Activated T-helper 1 cell treated with anti-CD3 and anti-CD28 coated beads, Interleukin-12 subunit alpha, Interleukin-12 subunit beta, Interleukin-2, Interleukin-4 antibody, amounts not matched to agents 30 ng/mL and 10 ng/mL and 1 ng/mL, durations not matched to agents 14 hours and 24 hours and 36 hours (primary cell): ENCODE measurements at regions not wholly inside any gene's neighbourhood (a gene's known extent, or its start where the extent isn't known, plus 50 kb on each side); places are given as distances from the start of the nearest gene placed in this dataset.

ENCODE experiments used
- DNase-seq: peaks from one replicate; pipeline ENCODE4 v3.0.0; 2021; ENCODE audit warnings: low spot score
- H3K27ac Mint-ChIP-seq: one replicate; pipeline ENCODE4 v1.8.0; 2021; ENCODE audit warnings: mild to moderate bottlenecking, mixed read lengths
- H3K27me3 Mint-ChIP-seq: one replicate; pipeline ENCODE4 v1.8.0; 2022; ENCODE audit warnings: mild to moderate bottlenecking, moderate library complexity, mixed read lengths; ENCODE audit not compliant: insufficient read depth
- H3K36me3 Mint-ChIP-seq: one replicate; pipeline ENCODE4 v1.8.0; 2021; ENCODE audit warnings: low read depth, mixed read lengths
- H3K4me1 Mint-ChIP-seq: one replicate; pipeline ENCODE4 v1.8.0; 2021; ENCODE audit warnings: low read depth, mixed read lengths
- H3K4me3 Mint-ChIP-seq: one replicate; pipeline ENCODE4 v1.8.0; 2021; ENCODE audit warnings: mild to moderate bottlenecking, moderate library complexity, mixed read lengths
- H3K9me3 Mint-ChIP-seq: one replicate; pipeline ENCODE4 v1.8.0; 2021; ENCODE audit warnings: mixed read lengths
- intact Hi-C: fragments of 100-400 bp; cut with micrococcal nuclease; formaldehyde crosslinking; loops from one replicate; pipeline ENCODE4 v1.15.1; 2024

DNA sequence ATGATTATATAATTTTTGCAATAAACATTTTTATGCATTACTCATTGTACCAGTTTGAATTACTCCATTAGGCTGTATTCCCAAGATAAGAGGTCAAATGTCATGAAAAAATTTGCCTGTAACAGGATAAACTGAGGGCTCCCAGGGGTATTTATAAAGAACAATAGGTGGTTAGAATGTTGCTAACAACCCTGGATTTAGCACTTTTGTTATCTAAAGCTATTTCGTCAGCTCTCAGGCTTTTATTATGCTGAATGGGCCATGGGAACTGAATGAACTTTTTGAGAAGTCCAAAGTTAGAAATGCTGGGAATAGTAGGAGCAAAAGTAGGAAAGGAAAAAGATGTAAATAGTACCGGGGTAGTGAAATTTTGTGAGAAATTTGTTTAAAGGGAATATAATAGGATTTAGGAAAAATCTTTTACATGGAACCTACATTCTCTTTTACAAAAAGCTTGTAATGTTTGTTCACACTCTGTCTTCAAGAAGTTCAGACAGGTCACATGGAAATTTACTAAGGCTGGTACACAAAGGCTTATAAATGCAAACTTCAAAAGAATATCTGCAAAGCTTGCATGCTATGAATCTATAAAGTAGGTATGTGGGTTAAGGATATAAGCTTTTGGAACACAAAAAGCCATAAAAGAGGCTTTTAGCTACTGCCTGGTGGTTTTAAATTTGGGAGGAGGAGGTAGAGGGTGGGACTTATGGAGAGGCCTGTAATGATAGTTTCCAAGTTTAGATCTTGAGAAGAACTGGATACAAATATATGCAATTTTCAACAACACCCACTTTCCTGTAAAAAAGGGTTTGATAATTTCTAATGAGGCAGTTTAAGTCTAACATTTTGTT is 445.8 kb upstream of the NAALADL2 start:
- H3K4me1 Mint-ChIP-seq, result no peaks in the 10 kb centered on the region
- intact Hi-C loops, result no loop called here
- no peak overlapping the region for H3K4me3 Mint-ChIP-seq

DNA sequence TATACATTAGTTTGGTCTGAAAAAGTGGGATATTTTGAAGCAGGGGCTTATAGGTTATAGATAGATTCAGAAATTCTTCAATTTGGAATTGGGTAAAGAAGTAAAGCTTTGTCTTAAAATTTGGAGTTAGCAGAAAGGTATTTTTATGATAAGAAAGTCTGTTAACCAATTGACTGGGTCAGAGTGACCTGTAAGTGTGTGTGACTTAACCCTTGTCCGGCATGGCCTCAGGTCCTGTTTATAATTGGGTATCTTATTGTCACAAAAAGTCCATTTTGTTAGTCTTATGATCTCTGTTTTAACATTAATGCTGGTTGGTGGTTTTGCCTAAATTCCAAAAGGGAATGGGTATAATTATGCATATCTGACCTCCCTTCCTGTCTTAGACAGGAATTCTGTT is 444.2 kb upstream of the NAALADL2 start:
- intact Hi-C loops, result no loop called here
- DNase-seq, result no peak
- Mint-ChIP-seq H3K27me3 (no peaks in the 10 kb centered on the region), H3K4me3 (no peak overlapping the region), H3K27ac (no peak overlapping the region), H3K9me3 (no peaks in the 10 kb centered on the region), H3K4me1 (no peaks in the 10 kb centered on the region), H3K36me3 (no peaks in the 10 kb centered on the region)

More for the DNA sequence above, 445.8 kb upstream of the NAALADL2 start:
- no peak overlapping the region for H3K27ac Mint-ChIP-seq
- no peaks in the 10 kb centered on the region for H3K27me3 Mint-ChIP-seq
- no peaks in the 10 kb centered on the region for H3K9me3 Mint-ChIP-seq
- no peaks in the 10 kb centered on the region for H3K36me3 Mint-ChIP-seq
- no peak for DNase-seq

DNA sequence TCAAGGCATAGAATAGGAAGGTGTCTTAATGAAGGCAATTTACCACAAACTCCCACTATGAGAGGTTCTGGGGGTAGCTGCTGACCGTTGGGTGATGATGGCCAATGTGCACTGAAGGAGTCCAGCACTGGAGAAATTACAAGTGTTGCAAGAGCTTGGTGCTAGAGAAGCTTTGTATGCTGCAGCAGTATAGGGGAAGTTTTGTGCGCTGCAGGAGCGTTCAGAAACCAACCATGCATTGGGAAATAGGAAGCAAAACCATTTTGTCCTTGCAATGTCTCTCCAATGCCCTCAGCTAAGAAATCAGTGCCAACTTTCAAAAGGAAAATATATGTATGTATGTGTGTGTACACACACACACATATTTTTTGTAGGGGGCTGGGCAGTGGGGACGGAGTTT is 441.6 kb upstream of the NAALADL2 start:
- no peak overlapping the region for H3K4me3 Mint-ChIP-seq
- no peaks in the 10 kb centered on the region for H3K9me3 Mint-ChIP-seq
- no peak overlapping the region for H3K27ac Mint-ChIP-seq
- no peaks in the 10 kb centered on the region for H3K36me3 Mint-ChIP-seq
- no peak for DNase-seq
- no peaks in the 10 kb centered on the region for H3K27me3 Mint-ChIP-seq
- intact Hi-C loops, result no loop called here
- H3K4me1 Mint-ChIP-seq, result no peaks in the 10 kb centered on the region

DNA sequence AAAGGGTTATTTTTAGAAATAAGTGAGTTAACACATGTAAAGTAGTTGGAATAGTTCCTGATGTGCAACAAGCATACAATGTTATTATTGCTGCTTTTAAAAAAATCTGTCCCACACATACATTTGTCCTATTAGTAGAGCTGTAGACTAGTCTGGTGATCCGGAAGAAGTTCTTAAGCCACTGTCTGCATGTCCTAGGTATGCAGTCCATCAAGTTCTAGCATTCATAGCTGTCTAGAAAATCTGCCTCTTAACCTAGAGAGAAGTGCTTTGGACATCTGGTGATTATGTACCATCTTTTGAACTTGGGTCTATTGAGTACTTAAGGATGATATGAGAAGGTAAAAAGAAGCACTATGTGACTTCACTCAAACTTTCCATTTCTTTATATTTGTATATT is 439.9 kb upstream of the NAALADL2 start:
- no peaks in the 10 kb centered on the region for H3K4me1 Mint-ChIP-seq
- H3K27me3 Mint-ChIP-seq, result no peaks in the 10 kb centered on the region
- no peak overlapping the region for H3K4me3 Mint-ChIP-seq
- intact Hi-C loops, result no loop called here
- H3K9me3 Mint-ChIP-seq, result no peaks in the 10 kb centered on the region
- no peaks in the 10 kb centered on the region for H3K36me3 Mint-ChIP-seq
- DNase-seq, result no peak
- H3K27ac Mint-ChIP-seq, result no peak overlapping the region

DNA sequence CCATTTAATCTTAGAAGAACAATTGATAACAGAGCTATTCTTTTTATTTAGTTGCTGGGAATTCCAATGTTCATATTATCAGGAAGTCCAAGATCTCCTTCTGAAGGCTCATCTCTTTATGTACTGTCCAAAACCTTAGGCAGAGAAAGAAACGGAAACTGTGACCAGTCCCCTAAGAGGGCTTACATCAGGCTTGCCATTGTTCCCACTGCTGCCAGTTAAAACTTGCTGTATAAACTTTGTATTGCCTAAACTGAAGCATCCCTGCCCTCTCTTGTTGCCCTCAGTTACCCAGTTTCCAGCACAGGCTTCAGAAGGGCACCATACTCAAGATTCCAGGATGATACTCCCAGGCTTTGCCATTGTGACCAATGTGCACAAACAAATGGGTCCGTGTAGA is 435.2 kb upstream of the NAALADL2 start:
- no peaks in the 10 kb centered on the region for H3K9me3 Mint-ChIP-seq

DNA sequence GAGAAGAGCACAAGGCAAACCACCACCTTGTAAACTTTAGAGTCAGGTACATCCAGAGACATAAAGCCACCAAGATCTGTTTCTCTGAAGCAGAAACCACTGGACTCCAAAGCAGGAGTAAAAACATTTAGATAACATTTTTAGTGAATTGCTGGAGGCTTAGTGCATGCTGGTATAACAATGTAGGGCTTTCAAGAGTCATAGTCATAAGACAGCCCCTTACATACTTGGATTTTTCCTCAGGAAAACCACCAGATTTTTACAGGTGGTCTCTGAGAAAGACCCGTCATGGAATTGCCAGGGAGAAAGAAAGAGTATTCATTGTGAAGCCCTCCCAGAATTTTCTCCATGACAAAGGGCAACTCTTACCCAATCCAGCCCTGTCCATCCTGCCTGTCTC is 434.5 kb upstream of the NAALADL2 start:
- Mint-ChIP-seq H3K27me3 (no peaks in the 10 kb centered on the region), H3K27ac (no peak overlapping the region), H3K36me3 (no peaks in the 10 kb centered on the region), H3K4me1 (no peaks in the 10 kb centered on the region), H3K4me3 (no peak overlapping the region), H3K9me3 (no peaks in the 10 kb centered on the region)
- intact Hi-C loops, result no loop called here
- no peak for DNase-seq

More for the DNA sequence above, 435.2 kb upstream of the NAALADL2 start:
- H3K4me1 Mint-ChIP-seq, result no peaks in the 10 kb centered on the region
- intact Hi-C loops, result no loop called here
- no peaks in the 10 kb centered on the region for H3K36me3 Mint-ChIP-seq
- H3K4me3 Mint-ChIP-seq, result no peak overlapping the region
- DNase-seq, result no peak
- H3K27me3 Mint-ChIP-seq, result no peaks in the 10 kb centered on the region
- H3K27ac Mint-ChIP-seq, result no peak overlapping the region

DNA sequence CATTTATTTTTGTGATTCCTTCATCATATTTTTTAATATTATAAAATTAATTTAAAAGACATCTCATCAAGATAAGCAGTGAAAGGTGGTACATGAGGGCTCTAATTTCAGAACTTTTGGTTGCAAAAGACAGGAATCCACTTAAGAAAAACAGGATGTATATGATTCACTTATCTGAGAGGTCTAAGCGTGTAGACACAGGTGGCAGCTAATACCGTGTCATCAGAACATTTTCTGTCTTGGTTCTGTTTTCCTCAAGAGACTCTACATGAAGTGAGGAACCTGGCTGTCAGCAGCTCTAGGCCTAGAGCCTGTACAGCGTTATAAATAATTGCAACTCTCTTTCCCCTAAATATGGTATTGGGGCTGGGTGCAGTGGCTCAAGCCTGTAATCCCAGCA is 433.7 kb upstream of the NAALADL2 start:
- no peaks in the 10 kb centered on the region for H3K4me1 Mint-ChIP-seq
- DNase-seq, result no peak
- intact Hi-C loops, result no loop called here
- H3K36me3 Mint-ChIP-seq, result no peaks in the 10 kb centered on the region
- H3K4me3 Mint-ChIP-seq, result no peak overlapping the region
- no peak overlapping the region for H3K27ac Mint-ChIP-seq
- no peaks in the 10 kb centered on the region for H3K9me3 Mint-ChIP-seq
- no peaks in the 10 kb centered on the region for H3K27me3 Mint-ChIP-seq

DNA sequence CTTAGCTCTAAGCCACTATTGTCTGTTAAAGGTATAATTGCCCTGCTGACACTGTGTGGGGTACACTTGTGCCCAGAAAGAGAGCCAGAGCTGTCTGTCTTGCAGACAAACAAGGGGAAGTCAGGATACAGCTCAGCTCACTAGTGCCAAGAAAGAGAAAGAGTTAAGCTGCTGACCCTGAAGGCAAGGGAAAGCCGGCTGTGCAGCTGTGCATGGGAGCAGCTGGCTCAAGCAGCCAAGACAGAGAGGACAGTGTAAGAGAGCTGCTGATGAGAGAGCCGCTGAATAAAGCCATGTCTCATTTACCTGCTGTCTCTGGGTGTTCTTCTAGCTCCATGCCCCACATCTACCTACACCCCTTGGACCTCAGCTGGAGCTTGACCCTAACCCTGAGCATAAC is 428.1 kb upstream of the NAALADL2 start:
- no peak overlapping the region for H3K27ac Mint-ChIP-seq
- H3K4me1 Mint-ChIP-seq, result no peaks in the 10 kb centered on the region
- intact Hi-C loops, result no loop called here
- H3K27me3 Mint-ChIP-seq, result peaks cover 2% of the 10 kb centered on the region
- no peaks in the 10 kb centered on the region for H3K36me3 Mint-ChIP-seq
- no peak for DNase-seq
- H3K9me3 Mint-ChIP-seq, result no peaks in the 10 kb centered on the region
- H3K4me3 Mint-ChIP-seq, result no peak overlapping the region

DNA sequence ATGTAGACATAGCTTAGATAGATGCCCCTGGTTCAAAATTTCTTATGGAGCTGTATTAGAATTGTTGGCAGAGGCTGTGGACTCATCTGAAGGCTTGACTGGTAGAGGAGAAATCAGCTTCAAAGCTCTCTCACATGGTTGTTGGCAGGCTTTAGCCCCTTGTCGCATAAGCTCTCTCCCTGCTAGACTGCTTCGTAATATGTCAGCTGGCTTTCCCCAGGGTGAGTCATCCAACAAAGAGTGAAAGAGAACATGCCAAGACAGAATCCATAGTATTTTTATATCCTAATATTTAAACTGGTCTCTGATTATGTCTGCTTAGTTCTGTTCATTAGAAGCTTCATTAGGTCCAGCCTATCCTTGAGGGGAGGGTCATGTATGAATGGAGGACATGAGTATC is 427.4 kb upstream of the NAALADL2 start:
- H3K27me3 Mint-ChIP-seq, result peaks cover 2% of the 10 kb centered on the region
- no peaks in the 10 kb centered on the region for H3K9me3 Mint-ChIP-seq

DNA sequence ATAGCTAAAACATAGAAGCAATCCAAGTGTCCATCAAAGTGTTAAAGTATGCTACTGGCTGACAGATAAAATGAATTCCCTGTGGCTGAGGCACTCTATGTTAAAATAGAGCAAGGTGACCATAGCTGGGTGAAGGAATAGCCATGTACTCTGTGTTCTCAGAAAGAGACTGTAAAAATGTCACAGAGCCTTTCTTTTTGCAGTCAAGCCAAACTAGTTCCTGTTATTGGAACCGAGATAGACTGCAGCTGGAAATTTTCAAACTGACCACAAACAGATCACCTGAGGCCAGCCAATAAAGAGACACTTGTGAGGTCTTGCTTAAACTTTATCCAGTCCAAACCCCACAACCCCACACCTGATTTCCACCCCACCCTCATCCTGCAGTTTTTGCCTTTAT is 422.8 kb upstream of the NAALADL2 start:
- peaks cover 14% of the 10 kb centered on the region for H3K27me3 Mint-ChIP-seq
- no peaks in the 10 kb centered on the region for H3K36me3 Mint-ChIP-seq
- peaks cover 6% of the 10 kb centered on the region for H3K4me1 Mint-ChIP-seq
- H3K9me3 Mint-ChIP-seq, result no peaks in the 10 kb centered on the region
- no peak for DNase-seq
- H3K4me3 Mint-ChIP-seq, result no peak overlapping the region
- intact Hi-C loops, result no loop called here
- H3K27ac Mint-ChIP-seq, result no peak overlapping the region

More for the DNA sequence above, 427.4 kb upstream of the NAALADL2 start:
- intact Hi-C loops, result no loop called here
- H3K4me3 Mint-ChIP-seq, result no peak overlapping the region
- no peak for DNase-seq
- H3K36me3 Mint-ChIP-seq, result no peaks in the 10 kb centered on the region
- no peak overlapping the region for H3K27ac Mint-ChIP-seq
- H3K4me1 Mint-ChIP-seq, result no peaks in the 10 kb centered on the region

DNA sequence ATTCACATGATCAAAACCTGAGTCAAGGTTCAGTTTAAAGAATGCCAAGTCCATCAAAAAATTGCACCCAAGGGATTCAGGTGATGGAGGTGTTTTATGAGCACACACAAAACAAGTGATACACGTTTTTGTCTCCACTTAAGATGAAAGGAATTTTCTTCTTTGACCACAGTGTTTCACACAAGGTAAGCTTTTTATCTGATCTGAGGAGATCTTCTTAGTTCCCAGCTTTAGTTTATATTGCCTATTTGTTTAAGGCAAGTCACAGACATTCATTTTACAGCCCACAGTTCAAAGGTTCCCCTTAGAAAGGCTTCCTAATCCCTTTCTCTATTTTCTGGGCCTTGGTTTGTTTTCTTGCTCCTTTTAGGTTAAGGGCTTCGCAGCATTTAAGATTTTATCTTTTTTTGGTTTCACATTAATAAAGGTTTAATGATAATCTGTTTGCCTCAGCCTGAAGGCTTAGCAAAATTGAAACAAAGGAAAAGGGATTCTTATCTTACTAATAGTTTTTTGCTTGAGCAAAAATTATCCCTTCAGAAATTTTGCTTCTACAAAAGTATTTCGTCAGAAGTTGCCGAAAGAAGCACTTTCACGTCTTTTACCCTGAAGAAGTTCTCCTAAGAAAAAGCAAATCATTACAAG is 420.5 kb upstream of the NAALADL2 start:
- H3K27ac Mint-ChIP-seq, result no peak overlapping the region
- no peak for DNase-seq
- H3K4me1 Mint-ChIP-seq, result peaks cover 10% of the 10 kb centered on the region
- H3K36me3 Mint-ChIP-seq, result no peaks in the 10 kb centered on the region
- no peaks in the 10 kb centered on the region for H3K9me3 Mint-ChIP-seq
- peaks cover 19% of the 10 kb centered on the region for H3K27me3 Mint-ChIP-seq
- H3K4me3 Mint-ChIP-seq, result no peak overlapping the region
- intact Hi-C loops, result no loop called here

DNA sequence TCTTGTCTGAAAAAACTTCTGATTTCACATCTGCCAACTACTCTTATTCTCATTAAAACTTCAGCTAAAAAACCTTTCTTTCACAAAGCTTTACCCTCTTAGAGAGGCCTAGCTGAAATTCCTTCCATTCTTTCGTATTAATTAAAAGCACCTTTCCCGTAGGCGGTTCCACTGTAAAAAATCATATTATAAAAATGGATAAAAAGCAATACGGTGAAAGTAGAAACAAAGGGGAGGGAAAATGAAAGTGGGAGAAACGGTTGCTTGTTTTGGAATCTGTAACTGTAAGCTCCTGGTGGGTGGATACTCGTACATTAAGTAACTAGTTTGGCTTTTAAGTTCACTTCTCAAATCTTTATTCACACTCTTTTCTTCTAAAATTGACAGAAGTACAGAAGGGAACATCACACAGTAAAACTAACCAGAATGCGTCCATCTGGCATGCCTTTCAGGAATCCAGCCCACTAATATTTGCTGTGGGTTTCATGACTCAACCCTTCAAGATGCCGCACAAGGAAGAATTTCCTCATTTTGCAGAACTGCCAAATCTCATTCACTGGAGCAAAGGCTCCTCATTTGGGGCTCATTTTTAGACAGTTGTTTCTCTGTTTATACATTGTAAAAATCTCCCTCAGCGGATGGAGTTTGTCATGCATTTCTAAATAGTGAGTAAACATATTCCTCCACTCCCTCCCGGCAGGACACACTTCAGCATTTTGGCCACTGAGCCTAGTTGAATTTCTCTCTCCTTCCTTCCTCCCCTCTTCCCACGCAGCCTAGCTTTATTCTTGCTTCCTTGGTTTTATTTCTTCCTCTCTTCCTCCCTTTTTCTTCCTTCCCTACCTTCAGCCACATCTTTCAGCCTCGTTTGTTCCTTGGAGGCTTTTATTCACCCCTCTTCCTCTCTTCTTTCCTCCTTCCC is 419.5 kb upstream of the NAALADL2 start:
- Mint-ChIP-seq H3K27ac (no peak overlapping the region), H3K4me1 (peaks cover 10% of the 10 kb centered on the region), H3K36me3 (no peaks in the 10 kb centered on the region), H3K4me3 (peak overlapping the region; percentile 9), H3K9me3 (no peaks in the 10 kb centered on the region), H3K27me3 (peaks cover 19% of the 10 kb centered on the region)
- intact Hi-C loops, result loop anchor here (5.0 kb wide), 1 partner anchor 1042 kb away; the partner anchor contains the start of gene NLGN1
- DNase-seq, result no peak
